ENCODE measurements at regions not wholly inside any gene's neighbourhood (a gene's known extent, or its start where the extent isn't known, plus 50 kb on each side); places are given as distances from the start of the nearest gene placed in this dataset.

DNA sequence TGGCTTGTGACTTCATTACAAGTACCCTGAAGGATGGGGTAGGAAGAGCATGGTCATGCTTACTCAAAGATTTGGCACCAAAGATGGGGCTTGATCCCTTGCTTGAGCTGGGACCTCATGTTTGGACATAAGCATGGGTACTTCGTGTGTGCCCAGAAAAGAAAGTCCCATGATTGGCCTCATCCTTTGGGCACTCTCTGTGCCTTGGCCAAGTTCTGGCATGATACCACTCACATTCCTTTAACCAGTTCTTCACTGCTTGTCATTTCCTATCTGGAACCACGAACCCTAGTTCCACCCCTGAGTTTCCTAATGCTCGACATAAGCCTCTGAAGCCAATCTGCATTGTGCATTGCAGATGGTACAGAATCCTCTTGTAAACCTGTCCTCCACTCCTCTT, 107.0 kb downstream of the NAV1 start (continued):
- TF ChIP-seq, protein P1, sequence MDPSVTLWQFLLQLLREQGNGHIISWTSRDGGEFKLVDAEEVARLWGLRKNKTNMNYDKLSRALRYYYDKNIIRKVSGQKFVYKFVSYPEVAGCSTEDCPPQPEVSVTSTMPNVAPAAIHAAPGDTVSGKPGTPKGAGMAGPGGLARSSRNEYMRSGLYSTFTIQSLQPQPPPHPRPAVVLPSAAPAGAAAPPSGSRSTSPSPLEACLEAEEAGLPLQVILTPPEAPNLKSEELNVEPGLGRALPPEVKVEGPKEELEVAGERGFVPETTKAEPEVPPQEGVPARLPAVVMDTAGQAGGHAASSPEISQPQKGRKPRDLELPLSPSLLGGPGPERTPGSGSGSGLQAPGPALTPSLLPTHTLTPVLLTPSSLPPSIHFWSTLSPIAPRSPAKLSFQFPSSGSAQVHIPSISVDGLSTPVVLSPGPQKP (IDR thresholded peaks at IDR 0.05; ENCODE audit: low read depth, low read length) = no peak
- TF ChIP-seq RFX5 (IDR thresholded peaks at IDR 0.05; ENCODE audit: low read depth, low read length) = no peak
- TF ChIP-seq SIN3A (IDR thresholded peaks at IDR 0.05; ENCODE audit: low read depth, low read length) = no peak

DNA sequence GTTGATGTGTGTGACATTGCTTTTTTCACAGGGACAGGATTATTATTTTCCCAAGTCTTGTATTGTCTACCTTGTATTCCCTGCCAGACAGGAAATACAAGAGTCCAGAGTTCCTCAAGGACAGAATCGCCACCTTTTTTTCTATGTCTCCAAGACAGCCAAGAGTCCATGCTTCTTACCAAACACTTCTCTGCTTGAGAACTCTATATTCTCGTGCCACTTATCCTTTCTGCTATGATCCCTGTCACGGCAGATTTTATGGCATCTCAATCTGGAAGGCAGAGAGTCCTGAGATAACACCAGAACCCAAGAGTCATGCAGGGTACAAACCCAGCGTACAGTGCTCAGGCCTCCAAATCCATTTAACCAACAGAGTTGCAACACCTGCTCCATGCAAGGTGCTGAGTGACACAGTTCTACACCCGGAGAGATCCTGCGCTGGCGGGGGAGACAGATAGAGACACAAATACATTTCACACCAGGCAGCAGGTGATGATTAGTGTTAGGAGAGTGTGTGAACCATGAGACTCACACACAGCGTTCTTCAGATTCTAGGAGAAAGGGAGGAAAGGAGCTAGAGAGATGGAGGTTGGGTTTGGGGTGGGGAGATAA, 107.6 kb downstream of the NAV1 start:
- no peaks in the 10 kb centered on the region for H3K79me2 ChIP-seq (ENCODE audit: control insufficient read depth, insufficient read depth, low read length)
- H3K36me3 ChIP-seq (ENCODE audit: control insufficient read depth in 2 of 2, insufficient read depth in 2 of 2, low read length in 1 of 2) = no peaks in the 10 kb centered on the region
- H3K9me3 ChIP-seq (replicated peaks; ENCODE audit: control insufficient read depth, insufficient read depth, low read length) = no peaks in the 10 kb centered on the region
- FAIRE-seq (no peak), DNase-seq (ENCODE audit: low read depth, low spot score) (no peak), ATAC-seq (no peak)
- CTCF ChIA-PET = no interaction called here
- no TSS peak for BruUV-seq (replicated peaks)
- H3K27ac ChIP-seq (ENCODE audit: control insufficient read depth, insufficient read depth) = no peak overlapping the region
- POLR2A ChIA-PET = no interaction called here
- H3K4me2 ChIP-seq (ENCODE audit: control insufficient read depth, insufficient read depth) = no peak overlapping the region
- H3K27me3 ChIP-seq (replicated peaks in 1 of 2; ENCODE audit: control insufficient read depth in 2 of 2, insufficient read depth in 2 of 2, low read length in 1 of 2) = peaks cover 4 to 13% of the 10 kb centered on the region in 2 experiments; a peak in 2 of 4 replicates
- SMC1A ChIA-PET (ENCODE audit: uncharacterized antibody, unreplicated experiment) = interaction anchor here (0.7 kb wide), 1 partner anchor 12 kb away, joined by 3 read pairs; no protein-coding TSS in a partner anchor
- 57% methylated on average over 8 of the region's 8 CpGs for WGBS (ENCODE audit: insufficient coverage, insufficient replicate concordance, low lambda C conversion rate, missing lambda C conversion rate)
- TF ChIP-seq SUPT20H (IDR thresholded peaks at IDR 0.05; ENCODE audit: borderline replicate concordance, control insufficient read depth, low read depth, low read length) (no peak), EP300 (IDR thresholded peaks at IDR 0.05; ENCODE audit: borderline replicate concordance in 1 of 2, control insufficient read depth in 1 of 2, low read depth in 2 of 2, low read length in 2 of 2) (no peak), BACH1 (IDR thresholded peaks at IDR 0.05; ENCODE audit: borderline replicate concordance) (no peak), RCOR1 (conservative IDR thresholded peaks at IDR 0.05; ENCODE audit: low read depth, low read length) (no peak), MTA3 (IDR thresholded peaks at IDR 0.05; ENCODE audit: borderline replicate concordance, low read length) (no peak), PAX5 (IDR thresholded peaks at IDR 0.05; ENCODE audit: borderline replicate concordance, low read depth, low read length) (no peak), TCF7 (IDR thresholded peaks at IDR 0.05; ENCODE audit: borderline replicate concordance) (no peak), TARDBP (IDR thresholded peaks at IDR 0.05; ENCODE audit: borderline replicate concordance) (no peak), NFYA (IDR thresholded peaks at IDR 0.05; ENCODE audit: borderline replicate concordance, low read depth, low read length) (no peak), HDAC2 (IDR thresholded peaks at IDR 0.05) (no peak), MXI1 (IDR thresholded peaks at IDR 0.05; ENCODE audit: low read depth, low read length) (no peak), SREBF1 (IDR thresholded peaks at IDR 0.05; ENCODE audit: low read length) (no peak), MEF2B (IDR thresholded peaks at IDR 0.05; ENCODE audit: partially characterized antibody, poor library complexity, severe bottlenecking) (no peak), DPF2 (IDR thresholded peaks at IDR 0.05) (no peak), SMC3 (IDR thresholded peaks at IDR 0.05; ENCODE audit: borderline replicate concordance, low read length) (no peak), STAT1 (conservative IDR thresholded peaks at IDR 0.05) (no peak), TCF12 (IDR thresholded peaks at IDR 0.05; ENCODE audit: low read depth, low read length) (no peak), ZSCAN29 (IDR thresholded peaks at IDR 0.05) (no peak), RELA (IDR thresholded peaks at IDR 0.05; ENCODE audit: borderline replicate concordance, partially characterized antibody) (no peak)
- TF ChIP-seq, protein P2, sequence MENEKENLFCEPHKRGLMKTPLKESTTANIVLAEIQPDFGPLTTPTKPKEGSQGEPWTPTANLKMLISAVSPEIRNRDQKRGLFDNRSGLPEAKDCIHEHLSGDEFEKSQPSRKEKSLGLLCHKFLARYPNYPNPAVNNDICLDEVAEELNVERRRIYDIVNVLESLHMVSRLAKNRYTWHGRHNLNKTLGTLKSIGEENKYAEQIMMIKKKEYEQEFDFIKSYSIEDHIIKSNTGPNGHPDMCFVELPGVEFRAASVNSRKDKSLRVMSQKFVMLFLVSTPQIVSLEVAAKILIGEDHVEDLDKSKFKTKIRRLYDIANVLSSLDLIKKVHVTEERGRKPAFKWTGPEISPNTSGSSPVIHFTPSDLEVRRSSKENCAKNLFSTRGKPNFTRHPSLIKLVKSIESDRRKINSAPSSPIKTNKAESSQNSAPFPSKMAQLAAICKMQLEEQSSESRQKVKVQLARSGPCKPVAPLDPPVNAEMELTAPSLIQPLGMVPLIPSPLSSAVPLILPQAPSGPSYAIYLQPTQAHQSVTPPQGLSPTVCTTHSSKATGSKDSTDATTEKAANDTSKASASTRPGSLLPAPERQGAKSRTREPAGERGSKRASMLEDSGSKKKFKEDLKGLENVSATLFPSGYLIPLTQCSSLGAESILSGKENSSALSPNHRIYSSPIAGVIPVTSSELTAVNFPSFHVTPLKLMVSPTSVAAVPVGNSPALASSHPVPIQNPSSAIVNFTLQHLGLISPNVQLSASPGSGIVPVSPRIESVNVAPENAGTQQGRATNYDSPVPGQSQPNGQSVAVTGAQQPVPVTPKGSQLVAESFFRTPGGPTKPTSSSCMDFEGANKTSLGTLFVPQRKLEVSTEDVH (IDR thresholded peaks at IDR 0.05; ENCODE audit: low read depth, partially characterized antibody) = no peak
- no peaks in the 10 kb centered on the region for H4K20me1 ChIP-seq (ENCODE audit: control insufficient read depth, insufficient read depth)
- H3K9ac ChIP-seq (ENCODE audit: control insufficient read depth, insufficient read depth, low read length) = no peak overlapping the region
- no peak overlapping the region for H2AFZ ChIP-seq (ENCODE audit: control insufficient read depth, low read depth, low read length)
- no peaks in the 10 kb centered on the region for H3K4me1 ChIP-seq (ENCODE audit: control insufficient read depth, insufficient read depth, low read length)
- no peak overlapping the region for H3K4me3 ChIP-seq
- intact Hi-C loops (cut with micrococcal nuclease; ENCODE audit: unreplicated experiment) = no loop called here
- RAD21 ChIA-PET (ENCODE audit: unreplicated experiment) = no interaction called here
- in situ Hi-C loops (cut with MboI) = no loop called here

All from GM12878 (cell line).